HCT116 (cell line): ENCODE measurements at regions not wholly inside any gene's neighbourhood (a gene's known extent, or its start where the extent isn't known, plus 50 kb on each side); places are given as distances from the start of the nearest gene placed in this dataset.

Experiments used
- ATAC-seq: fragments of 200-7000 bp; cut with Tn5 transposase; 2 replicates; pipeline ENCODE4 v1.9.1; 2020; ENCODE audit warnings: mild to moderate bottlenecking, moderate library complexity
- BruUV-seq: library from RNA; stranded (reverse); fragments of 400-500 nt; replicated peaks from 2 replicates; lab custom pipeline; 2021; lab: Mats Ljungman, UMichigan
- CTCF ChIA-PET: fragments of 300-600 bp; sonication (Branson Sonifier 250); formaldehyde crosslinking; loops from one replicate; lab custom pipeline; 2021; ENCODE audit warnings: antibody characterized with exemption; lab: Charles Lee
- POLR2A ChIA-PET: fragments of 300-600, 350-600 bp; sonication (Branson Sonifier 250); formaldehyde crosslinking; loops from one replicate; lab custom pipeline; 2021; ENCODE audit warnings: antibody characterized with exemption; lab: Charles Lee
- RAD21 ChIA-PET, 2 experiments: fragments of 300-600 bp; sonication (Branson Sonifier 250); formaldehyde crosslinking; loops; one replicate each; lab custom pipeline; 2023; ENCODE audit warnings: low total read pairs in 2 of 2; ENCODE audit not compliant: uncharacterized antibody in 2 of 2, unreplicated experiment in 2 of 2, low non-redundant PET in 1 of 2; lab: Charles Lee
- DNase-seq: peaks from one replicate; pipeline ENCODE4 v3.0.0-alpha.2; 2010; ENCODE audit warnings: low read depth, low spot score
- H2AFZ ChIP-seq: fragments of 200-600 bp; shearing (Covaris generic), sonication (generic); 2 replicates; pipeline ENCODE4 v1.6.1; 2017; ENCODE audit warnings: low read depth, mixed run types, mixed read lengths, antibody characterized with exemption, low read length; ENCODE audit not compliant: poor library complexity, severe bottlenecking
- H3K27ac ChIP-seq: 2 replicates; pipeline ENCODE4 v1.5.1; 2012; ENCODE audit warnings: low read depth, low read length
- H3K27me3 ChIP-seq: fragments of 200-600 bp; sonication (generic); 2 replicates; pipeline ENCODE4 v1.6.1; 2016; ENCODE audit warnings: mixed run types, low read length, mixed read lengths; ENCODE audit not compliant: insufficient read depth
- H3K36me3 ChIP-seq, 2 experiments: fragments of 200-500 bp in 1 of 2; fragments of 200-600 bp in 1 of 2; sonication (Bioruptor generic) in 1 of 2; sonication (generic) in 1 of 2; 2 replicates each; pipeline versions ENCODE4 v1.5.1 to v1.6.1; 2014 to 2016; ENCODE audit warnings: low read length in 2 of 2, inconsistent platforms in 1 of 2, mixed read lengths in 1 of 2, mixed run types in 1 of 2; ENCODE audit not compliant: insufficient read depth in 2 of 2, control insufficient read depth in 1 of 2
- H3K4me1 ChIP-seq, 2 experiments: fragments of 200-600 bp in 1 of 2; sonication (generic) in 1 of 2; 2 replicates each; pipeline versions ENCODE4 v1.5.1 to v1.6.1; 2012 to 2017; ENCODE audit warnings: low read length in 2 of 2, inconsistent platforms in 1 of 2, mild to moderate bottlenecking in 1 of 2, mixed read lengths in 1 of 2, mixed run types in 1 of 2, moderate library complexity in 1 of 2; ENCODE audit not compliant: insufficient read depth in 2 of 2, control insufficient read depth in 1 of 2
- H3K4me2 ChIP-seq: fragments of 200-600 bp; sonication (generic); 2 replicates; pipeline ENCODE4 v1.6.1; 2017; ENCODE audit warnings: mixed run types, low read length, mixed read lengths
- H3K4me3 ChIP-seq, 2 experiments: fragments of 200-600 bp in 1 of 2; sonication (generic) in 1 of 2; replicated peaks in 1 of 2; 2 replicates each; pipeline ENCODE4 v1.5.1; 2011 to 2016; ENCODE audit warnings: low read length in 2 of 2, control low read depth in 1 of 2, low read depth in 1 of 2, mild to moderate bottlenecking in 1 of 2, mixed read lengths in 1 of 2, mixed run types in 1 of 2
- H3K79me2 ChIP-seq: fragments of 200-600 bp; sonication (generic); 2 replicates; pipeline ENCODE4 v1.6.1; 2017; ENCODE audit warnings: mild to moderate bottlenecking, mixed run types, low read length, moderate library complexity, mixed read lengths; ENCODE audit not compliant: insufficient read depth
- H3K9ac ChIP-seq: fragments of 200-600 bp; sonication (generic); 2 replicates; pipeline ENCODE4 v1.6.1; 2016; ENCODE audit warnings: low read length, mixed read lengths
- H3K9me2 ChIP-seq: fragments of 200-600 bp; sonication (generic), shearing (Covaris generic); 2 replicates; pipeline ENCODE4 v1.6.1; 2017; ENCODE audit warnings: mixed run types, mild to moderate bottlenecking, moderate library complexity; ENCODE audit not compliant: insufficient read depth
- H3K9me3 ChIP-seq, 2 experiments: fragments of 200-500 bp in 1 of 2; fragments of 200-600 bp in 1 of 2; sonication (Bioruptor generic) in 1 of 2; sonication (generic) in 1 of 2; 2 replicates each; pipeline ENCODE4 v1.6.1; 2014 to 2017; ENCODE audit warnings: low read length in 2 of 2, mixed read lengths in 2 of 2, inconsistent platforms in 1 of 2, low read depth in 1 of 2, mild to moderate bottlenecking in 1 of 2, mixed run types in 1 of 2, moderate library complexity in 1 of 2; ENCODE audit not compliant: control insufficient read depth in 1 of 2, insufficient read depth in 1 of 2
- H4K20me1 ChIP-seq: fragments of 200-600 bp; sonication (generic), shearing (Covaris generic); 2 replicates; pipeline ENCODE4 v1.6.1; 2017; ENCODE audit warnings: mixed run types, mild to moderate bottlenecking, moderate library complexity; ENCODE audit not compliant: insufficient read depth
- ATF3 ChIP-seq: IDR thresholded peaks from 2 replicates; pipeline ENCODE4 v1.6.1; 2012
- CBX3 ChIP-seq: IDR thresholded peaks from 2 replicates; pipeline ENCODE4 v1.6.1; 2012; ENCODE audit warnings: low read depth
- CEBPB ChIP-seq: IDR thresholded peaks from 2 replicates; pipeline ENCODE4 v1.6.1; 2012; ENCODE audit warnings: low read depth
- CTCF ChIP-seq, 3 experiments: fragments of 200-600 bp in 1 of 3; sonication (generic) in 1 of 3; IDR thresholded peaks in 2 of 3; conservative IDR thresholded peaks in 1 of 3; 2 replicates each; pipeline ENCODE4 v1.5.1; 2012 to 2017; ENCODE audit warnings: low read depth in 2 of 3, low read length in 2 of 3, antibody characterized with exemption in 1 of 3, borderline replicate concordance in 1 of 3, control low read depth in 1 of 3, mild to moderate bottlenecking in 1 of 3, mixed read lengths in 1 of 3, mixed run types in 1 of 3, moderate library complexity in 1 of 3; ENCODE audit not compliant: insufficient read depth in 1 of 3
- EGR1 ChIP-seq: IDR thresholded peaks from 2 replicates; pipeline ENCODE4 v1.6.1; 2012; ENCODE audit warnings: low read depth
- ELF1 ChIP-seq: IDR thresholded peaks from 2 replicates; pipeline ENCODE4 v1.6.1; 2012; ENCODE audit warnings: low read depth, borderline replicate concordance
- EZH2 ChIP-seq: fragments of 200-600 bp; sonication (generic); IDR thresholded peaks from 2 replicates; pipeline ENCODE4 v1.6.1; 2017; ENCODE audit warnings: antibody characterized with exemption, mixed run types
- EZH2phosphoT487 ChIP-seq: fragments of 200-600 bp; IDR thresholded peaks from 2 replicates; pipeline ENCODE4 v1.6.1; 2018; ENCODE audit warnings: antibody characterized with exemption, borderline replicate concordance
- FOSL1 ChIP-seq: IDR thresholded peaks from 2 replicates; pipeline ENCODE4 v1.6.1; 2012; ENCODE audit warnings: low read depth
- JUND ChIP-seq: IDR thresholded peaks from 2 replicates; pipeline ENCODE4 v1.6.1; 2012
- MAX ChIP-seq: IDR thresholded peaks from 2 replicates; pipeline ENCODE4 v1.6.1; 2012
- POLR2A ChIP-seq: IDR thresholded peaks from 2 replicates; pipeline ENCODE4 v1.7.0; 2011; ENCODE audit warnings: borderline replicate concordance; ENCODE audit not compliant: insufficient read depth, insufficient read length; ENCODE audit errors: extremely low read depth
- POLR2AphosphoS5 ChIP-seq: IDR thresholded peaks from 2 replicates; pipeline ENCODE4 v1.6.1; 2011; ENCODE audit warnings: mild to moderate bottlenecking, low read depth, low read length, moderate library complexity
- RAD21 ChIP-seq: IDR thresholded peaks from 2 replicates; pipeline ENCODE4 v1.6.1; 2012; ENCODE audit warnings: low read depth, mild to moderate bottlenecking
- SIN3A ChIP-seq: IDR thresholded peaks from 2 replicates; pipeline ENCODE4 v1.6.1; 2012; ENCODE audit warnings: low read depth
- SRF ChIP-seq: IDR thresholded peaks from 2 replicates; pipeline ENCODE4 v1.6.1; 2012; ENCODE audit warnings: low read depth
- YY1 ChIP-seq: IDR thresholded peaks from 2 replicates; pipeline ENCODE4 v1.6.1; 2011; ENCODE audit warnings: low read length, low read depth, moderate library complexity, mild to moderate bottlenecking; ENCODE audit not compliant: insufficient replicate concordance; ENCODE audit errors: extremely low read depth
- ZFX ChIP-seq: fragments of 450-650 bp; IDR thresholded peaks from 2 replicates; pipeline ENCODE4 v1.6.1; 2017
- ZNF274 ChIP-seq: fragments of 200-500 bp; sonication (Bioruptor generic); IDR thresholded peaks from 2 replicates; pipeline ENCODE4 v1.6.1; 2014; ENCODE audit warnings: mild to moderate bottlenecking, low read depth, low read length, inconsistent platforms
- intact Hi-C: fragments of 100-400 bp; cut with micrococcal nuclease; formaldehyde crosslinking; loops from 2 replicates; pipeline ENCODE4 v1.10.0; 2022
- TF ChIP-seq, protein P1 (sequence below): IDR thresholded peaks from 2 replicates; pipeline ENCODE4 v1.6.1; 2011; ENCODE audit warnings: mild to moderate bottlenecking, low read length, moderate library complexity; ENCODE audit not compliant: insufficient replicate concordance; ENCODE audit errors: extremely low read depth

DNA sequence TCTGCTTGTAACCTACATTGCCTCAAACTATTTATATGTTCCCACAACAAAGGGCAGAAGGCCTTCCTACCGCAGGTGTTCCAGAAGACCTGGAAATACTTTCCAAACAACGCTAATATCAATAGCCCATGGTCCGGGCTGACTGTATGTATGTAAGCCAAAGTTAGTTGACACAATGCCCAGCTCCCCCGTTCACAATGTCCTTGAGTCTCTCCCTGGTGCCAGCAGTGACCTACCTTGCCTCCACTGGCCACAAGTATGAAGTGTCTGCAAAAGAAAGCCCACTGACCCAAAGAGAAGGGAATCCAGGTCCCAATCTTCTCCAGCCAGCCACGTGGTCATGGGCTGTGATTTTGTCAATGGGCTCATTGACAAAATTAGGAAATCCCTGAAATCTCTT, 118.6 kb downstream of the DLEU7 start:
- RAD21 ChIA-PET, result no interaction called here
- no peak overlapping the region for H3K4me2 ChIP-seq
- intact Hi-C loops, result no loop called here
- H3K9me3 ChIP-seq, result no peaks in the 10 kb centered on the region
- H2AFZ ChIP-seq, result no peak overlapping the region
- DNase-seq (no peak), ATAC-seq (no peak)
- H3K9me2 ChIP-seq, result no peaks in the 10 kb centered on the region
- BruUV-seq, result no TSS peak
- CTCF ChIA-PET, result no interaction called here
- H3K4me1 ChIP-seq, result no peaks in the 10 kb centered on the region
- H3K4me3 ChIP-seq, result no peak overlapping the region
- no peaks in the 10 kb centered on the region for H3K27me3 ChIP-seq
- no peaks in the 10 kb centered on the region for H3K36me3 ChIP-seq
- H3K27ac ChIP-seq, result no peak overlapping the region
- no peak for TF ChIP-seq EZH2phosphoT487
- TF ChIP-seq JUND, result no peak
- TF ChIP-seq YY1, result no peak
- no peak for TF ChIP-seq FOSL1
- no peak for TF ChIP-seq EGR1
- TF ChIP-seq CBX3, result no peak
- no peak for TF ChIP-seq ZNF274
- no peak for TF ChIP-seq CTCF (IDR thresholded peaks at IDR 0.05 in 2 of 3, conservative IDR thresholded peaks at IDR 0.05 in 1 of 3; ENCODE audit: borderline replicate concordance in 1 of 3, insufficient read depth in 1 of 3, low read depth in 2 of 3, low read length in 2 of 3)
- no peak for TF ChIP-seq SRF
- TF ChIP-seq SIN3A, result no peak
- TF ChIP-seq ZFX, result no peak
- no peak for TF ChIP-seq EZH2
- TF ChIP-seq, protein P1, sequence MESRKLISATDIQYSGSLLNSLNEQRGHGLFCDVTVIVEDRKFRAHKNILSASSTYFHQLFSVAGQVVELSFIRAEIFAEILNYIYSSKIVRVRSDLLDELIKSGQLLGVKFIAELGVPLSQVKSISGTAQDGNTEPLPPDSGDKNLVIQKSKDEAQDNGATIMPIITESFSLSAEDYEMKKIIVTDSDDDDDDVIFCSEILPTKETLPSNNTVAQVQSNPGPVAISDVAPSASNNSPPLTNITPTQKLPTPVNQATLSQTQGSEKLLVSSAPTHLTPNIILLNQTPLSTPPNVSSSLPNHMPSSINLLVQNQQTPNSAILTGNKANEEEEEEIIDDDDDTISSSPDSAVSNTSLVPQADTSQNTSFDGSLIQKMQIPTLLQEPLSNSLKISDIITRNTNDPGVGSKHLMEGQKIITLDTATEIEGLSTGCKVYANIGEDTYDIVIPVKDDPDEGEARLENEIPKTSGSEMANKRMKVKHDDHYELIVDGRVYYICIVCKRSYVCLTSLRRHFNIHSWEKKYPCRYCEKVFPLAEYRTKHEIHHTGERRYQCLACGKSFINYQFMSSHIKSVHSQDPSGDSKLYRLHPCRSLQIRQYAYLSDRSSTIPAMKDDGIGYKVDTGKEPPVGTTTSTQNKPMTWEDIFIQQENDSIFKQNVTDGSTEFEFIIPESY, result no peak
- no peak for TF ChIP-seq RAD21
- no peak for TF ChIP-seq MAX
- no peak for TF ChIP-seq ELF1
- TF ChIP-seq ATF3, result no peak
- TF ChIP-seq POLR2AphosphoS5, result no peak
- no peak for TF ChIP-seq POLR2A
- no peak for TF ChIP-seq CEBPB
- POLR2A ChIA-PET, result no interaction called here
- H3K79me2 ChIP-seq, result no peaks in the 10 kb centered on the region
- no peak overlapping the region for H3K9ac ChIP-seq
- H4K20me1 ChIP-seq, result no peaks in the 10 kb centered on the region
